HS-5 (cell line): ENCODE measurements at regions not wholly inside any gene's neighbourhood (a gene's known extent, or its start where the extent isn't known, plus 50 kb on each side); places are given as distances from the start of the nearest gene placed in this dataset.
A peak's percentile ranks its signal among the peaks of the same experiment; 100 is the strongest.
"Not testable (repeated sequence)": the region's sequence is repeated elsewhere in the genome, so short reads cannot be mapped to it uniquely, and the experiment has no call there.

ENCODE experiments used
- DNase-seq: peaks from one replicate; pipeline ENCODE4 v3.0.0-alpha.2; 2012; ENCODE audit warnings: low read depth

- no peak for DNase-seq
Measured at GRCh38 chr1:70556541-70556940, 145.5 kb downstream of the CTH start.

GRCh38 chr1:70567167-70567566 lies 156.1 kb downstream of the CTH start:
- no peak for DNase-seq

DNA sequence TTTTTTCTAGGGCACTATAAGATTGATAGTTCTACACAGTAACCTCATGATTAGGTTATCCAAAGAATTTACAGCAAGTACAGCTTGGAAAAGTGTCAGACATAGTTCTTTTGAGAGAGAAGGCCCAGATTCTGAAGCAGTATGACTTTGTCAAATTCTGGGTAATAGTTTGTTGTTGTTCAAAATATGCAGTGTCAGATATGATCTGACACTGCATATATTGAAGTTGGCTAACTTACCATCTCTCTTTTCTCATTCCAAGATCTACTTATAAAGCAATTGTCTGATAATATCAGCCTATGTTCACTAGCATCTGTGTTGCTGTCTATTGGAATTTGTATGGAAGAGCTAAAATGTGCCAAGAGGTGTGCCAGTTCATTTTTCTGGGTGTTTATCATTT lies 160.1 kb downstream of the CTH start:
- no peak for DNase-seq

GRCh38 chr1:70573317-70573843 lies 162.3 kb downstream of the CTH start:
- no peak for DNase-seq

- no peak for DNase-seq
Measured at GRCh38 chr1:70581661-70582060, 170.6 kb downstream of the CTH start.

DNA sequence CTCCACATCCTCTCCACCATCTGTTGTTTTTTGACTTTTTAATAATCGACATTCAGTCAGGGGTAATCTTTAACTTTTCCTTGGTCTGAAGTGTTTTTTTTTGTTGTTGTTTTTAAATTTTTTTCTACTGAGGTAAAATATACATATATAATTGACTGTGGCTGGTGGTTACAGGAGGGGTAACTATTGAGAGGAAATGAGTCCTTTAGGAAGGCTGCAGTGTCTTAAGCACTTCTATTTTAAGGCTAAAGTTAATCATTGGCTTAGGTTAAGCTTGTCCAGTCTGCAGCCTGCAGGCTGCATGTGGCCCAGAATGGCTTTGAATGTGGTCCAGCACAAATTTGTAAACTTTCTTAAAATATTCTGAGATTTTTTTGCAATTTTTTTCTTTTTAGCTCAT lies 172.5 kb downstream of the CTH start:
- DNase-seq, result no peak

GRCh38 chr1:70586046-70586445 lies 175.0 kb downstream of the CTH start:
- DNase-seq, result no peak

DNA sequence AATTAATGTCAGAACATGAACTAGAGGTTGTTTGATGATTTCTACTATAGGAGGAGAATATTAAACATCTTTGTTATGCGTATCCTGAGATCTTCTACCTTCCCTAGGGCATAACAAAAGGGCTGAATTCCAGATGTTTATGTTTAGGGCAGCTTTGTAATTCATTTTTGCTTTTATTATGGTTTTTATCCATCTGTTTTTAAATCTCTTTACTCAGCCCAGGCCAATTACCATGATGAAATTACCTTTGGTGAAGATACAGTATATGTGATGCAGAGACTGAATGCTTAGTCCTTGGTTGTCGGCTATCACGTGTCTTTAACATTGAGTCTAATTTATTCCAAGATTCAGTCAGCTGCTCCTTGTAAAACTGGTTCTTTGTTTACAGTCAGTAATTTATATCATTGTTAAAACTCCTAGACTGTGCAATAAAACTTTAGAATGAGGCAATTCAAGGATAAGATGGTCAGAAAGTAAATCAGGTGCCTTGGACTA lies 176.9 kb downstream of the CTH start:
- DNase-seq, result no peak

- DNase-seq, result not testable (repeated sequence)
Measured at GRCh38 chr1:70593551-70593950, 182.5 kb downstream of the CTH start.

DNA sequence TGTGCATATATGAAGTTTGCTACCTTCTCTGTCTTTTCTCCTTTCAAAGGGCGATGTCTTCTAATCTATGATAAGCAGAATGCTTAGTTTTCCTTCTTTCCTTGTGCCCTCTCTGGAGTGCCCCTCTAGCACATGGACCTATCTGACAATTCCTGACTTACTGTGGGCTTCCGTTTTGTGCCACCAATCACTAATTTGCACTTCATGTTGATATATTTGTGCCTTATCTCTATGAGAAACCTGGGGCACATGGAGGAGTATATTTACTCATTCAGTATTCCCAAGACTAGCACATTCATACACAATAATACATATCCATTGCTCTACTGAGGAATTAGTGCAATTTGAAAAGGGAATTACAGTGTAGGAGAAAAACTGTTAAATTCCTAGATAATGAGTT lies 197.7 kb downstream of the CTH start:
- no peak for DNase-seq

- DNase-seq, result not testable (repeated sequence)
Measured at GRCh38 chr1:70610164-70610563, 199.1 kb downstream of the CTH start.

- DNase-seq, result no peak
Measured at GRCh38 chr1:70616946-70617345, 205.9 kb downstream of the CTH start.

GRCh38 chr1:70617728-70618127 lies 206.7 kb downstream of the CTH start:
- no peak for DNase-seq

- DNase-seq, result peak; percentile 28
Measured at GRCh38 chr1:70627910-70628309, 216.8 kb downstream of the CTH start.

GRCh38 chr1:70628973-70629372 lies 217.9 kb downstream of the CTH start:
- no peak for DNase-seq

DNA sequence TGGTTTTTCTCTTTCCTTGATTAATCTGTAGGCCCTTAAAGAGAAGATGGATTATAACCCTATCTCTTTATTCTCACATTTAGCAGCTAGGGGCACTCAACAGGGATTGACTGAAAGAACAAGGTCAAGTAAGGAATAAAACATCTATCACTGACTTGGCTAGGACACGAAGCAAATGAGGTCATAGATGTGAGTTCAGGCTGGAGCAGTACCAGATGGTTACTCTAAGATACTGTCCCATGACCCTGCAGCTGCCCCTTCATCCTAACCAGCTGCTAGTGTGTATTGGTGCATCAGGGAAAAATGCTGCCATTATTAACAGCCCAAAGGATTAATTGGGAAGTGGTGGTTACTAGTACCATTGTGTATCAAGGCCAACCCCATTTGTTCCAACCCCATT lies 221.9 kb downstream of the CTH start:
- no peak for DNase-seq

DNA sequence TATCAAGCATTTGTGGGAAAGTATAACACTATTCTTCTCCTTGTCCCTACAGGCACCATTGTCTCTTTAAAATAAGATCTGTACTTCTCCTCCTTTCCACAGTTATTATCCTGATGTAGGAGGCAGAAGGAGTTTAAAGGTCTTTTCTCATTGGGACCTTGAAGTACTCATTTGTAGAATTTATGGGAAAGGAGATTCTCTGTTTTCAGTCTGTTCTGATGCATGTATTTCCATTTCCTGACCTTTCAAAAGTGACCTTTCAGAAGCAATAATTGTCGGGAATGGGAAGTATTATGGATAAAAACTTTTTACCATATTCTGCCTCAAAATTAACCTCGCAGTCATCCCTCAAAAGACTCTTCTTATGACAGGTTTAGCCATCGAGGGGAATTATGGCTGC lies 224.8 kb downstream of the CTH start:
- no peak for DNase-seq

- no peak for DNase-seq
Measured at GRCh38 chr1:70641868-70642267, 230.8 kb downstream of the CTH start.

DNA sequence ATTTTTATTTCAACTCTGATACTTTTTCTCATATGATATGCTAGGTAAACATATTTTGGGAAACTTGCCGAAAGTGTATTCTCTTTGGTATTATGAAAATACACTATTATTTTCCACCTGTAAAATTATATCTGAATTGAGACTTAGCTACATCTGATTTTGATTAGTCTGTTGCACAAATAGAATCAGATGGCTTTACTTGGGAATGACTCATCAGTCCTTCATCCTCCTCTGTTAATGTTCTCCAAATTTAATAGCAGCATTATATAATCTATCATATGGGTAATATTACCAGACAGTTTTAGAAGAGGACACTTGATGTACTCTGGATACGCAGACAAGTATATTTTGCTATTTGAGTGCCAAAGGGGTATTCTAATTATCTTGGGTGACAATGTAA lies 245.3 kb downstream of the CTH start:
- DNase-seq, result no peak

GRCh38 chr1:70659891-70660290 lies 248.8 kb downstream of the CTH start:
- no peak for DNase-seq

DNA sequence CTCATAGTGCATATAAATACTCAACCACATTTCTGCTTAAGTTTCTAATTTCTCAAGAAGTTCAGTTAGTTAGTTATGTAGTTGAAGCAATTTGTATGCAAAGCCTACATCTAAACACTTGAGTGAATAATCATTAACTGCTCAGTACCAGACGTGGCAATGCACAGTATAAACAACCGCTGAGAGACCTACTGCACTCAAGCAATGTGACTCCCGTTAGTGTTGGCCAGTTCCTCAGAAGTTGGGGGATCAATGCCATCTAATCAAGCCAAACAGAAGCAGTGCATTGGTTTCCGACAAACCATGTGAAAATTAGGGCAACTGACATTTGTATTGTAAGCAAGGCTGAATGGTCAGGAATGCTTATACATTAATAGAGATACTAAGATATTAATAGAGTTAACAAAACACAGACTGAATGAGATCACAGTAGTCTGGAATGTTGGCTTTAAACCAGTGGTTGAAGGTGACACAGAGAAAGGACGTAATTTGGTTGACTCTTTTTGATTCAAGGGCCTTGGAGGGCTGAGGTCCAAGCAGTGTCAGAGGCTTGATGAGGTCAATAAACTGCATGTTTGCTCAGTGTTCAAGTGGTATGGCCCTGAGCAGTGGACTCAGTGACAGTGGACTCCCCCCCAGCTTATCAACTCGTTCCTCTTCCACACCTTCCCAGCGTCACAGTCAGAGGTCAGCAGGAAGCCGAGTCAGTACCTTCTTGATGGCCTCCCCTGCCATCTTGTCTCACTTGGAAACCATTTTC lies 255.5 kb downstream of the CTH start:
- no peak for DNase-seq

- DNase-seq, result no peak
Measured at GRCh38 chr1:70667494-70668170, 256.6 kb downstream of the CTH start.

DNA sequence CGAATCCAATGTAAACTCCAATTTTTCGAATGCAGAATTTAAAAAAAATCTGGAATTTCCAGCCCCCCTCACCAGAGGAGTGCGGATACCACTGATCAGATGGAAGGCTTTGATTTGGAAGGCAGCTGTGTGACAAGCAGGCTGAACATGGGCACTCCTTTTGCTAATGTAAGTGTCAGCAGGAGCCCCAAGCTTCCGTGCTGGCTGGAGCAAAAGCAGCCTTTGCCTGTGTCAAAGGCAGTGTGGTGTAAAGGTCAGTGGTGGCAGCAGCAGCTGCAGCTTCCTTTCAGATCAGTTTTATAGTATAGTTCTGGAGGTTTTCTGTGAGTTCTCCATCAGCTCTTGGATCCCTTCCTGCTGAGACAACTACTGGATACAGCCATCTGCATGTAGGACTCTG lies 259.9 kb downstream of the CTH start:
- no peak for DNase-seq
